LNCaP clone FGC (cell line): ENCODE measurements at regions not wholly inside any gene's neighbourhood (a gene's known extent, or its start where the extent isn't known, plus 50 kb on each side); places are given as distances from the start of the nearest gene placed in this dataset.
"Not testable (repeated sequence)": the region's sequence is repeated elsewhere in the genome, so short reads cannot be mapped to it uniquely, and the experiment has no call there.

Experiments
- DNase-seq: peaks from one replicate; pipeline ENCODE4 v3.0.0-alpha.2; 2011; ENCODE audit warnings: low read depth
- H3K4me3 ChIP-seq: 2 replicates; pipeline ENCODE4 v1.5.1; 2011; ENCODE audit warnings: mild to moderate bottlenecking, low read depth, low read length, control low read depth
- TF ChIP-seq, protein P1 (sequence below): IDR thresholded peaks from 2 replicates; pipeline ENCODE4 v1.5.1; 2012; ENCODE audit warnings: mild to moderate bottlenecking; ENCODE audit not compliant: control insufficient read depth, insufficient read depth; ENCODE audit errors: extremely low read depth

DNA sequence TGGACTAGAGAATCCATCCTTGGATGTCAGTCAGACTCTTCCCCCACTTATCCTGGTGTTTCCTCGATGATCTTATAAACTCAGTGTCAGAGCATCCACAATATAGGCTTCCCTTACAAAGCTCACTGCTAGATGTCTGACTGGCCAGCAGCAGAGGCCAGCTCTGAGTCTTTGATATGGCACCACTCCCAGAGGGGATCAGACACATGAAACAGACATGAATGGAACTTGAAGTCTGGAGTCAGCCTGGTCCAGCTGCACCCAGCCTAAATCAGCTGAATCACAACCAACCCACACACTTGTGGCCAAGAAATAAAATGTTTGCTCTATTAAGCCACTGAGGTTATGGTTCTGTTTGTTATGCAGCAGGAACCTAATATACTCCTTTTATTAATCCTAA lies 129.6 kb upstream of the MED14 start:
- H3K4me3 ChIP-seq: no peak overlapping the region
- TF ChIP-seq, protein P1, sequence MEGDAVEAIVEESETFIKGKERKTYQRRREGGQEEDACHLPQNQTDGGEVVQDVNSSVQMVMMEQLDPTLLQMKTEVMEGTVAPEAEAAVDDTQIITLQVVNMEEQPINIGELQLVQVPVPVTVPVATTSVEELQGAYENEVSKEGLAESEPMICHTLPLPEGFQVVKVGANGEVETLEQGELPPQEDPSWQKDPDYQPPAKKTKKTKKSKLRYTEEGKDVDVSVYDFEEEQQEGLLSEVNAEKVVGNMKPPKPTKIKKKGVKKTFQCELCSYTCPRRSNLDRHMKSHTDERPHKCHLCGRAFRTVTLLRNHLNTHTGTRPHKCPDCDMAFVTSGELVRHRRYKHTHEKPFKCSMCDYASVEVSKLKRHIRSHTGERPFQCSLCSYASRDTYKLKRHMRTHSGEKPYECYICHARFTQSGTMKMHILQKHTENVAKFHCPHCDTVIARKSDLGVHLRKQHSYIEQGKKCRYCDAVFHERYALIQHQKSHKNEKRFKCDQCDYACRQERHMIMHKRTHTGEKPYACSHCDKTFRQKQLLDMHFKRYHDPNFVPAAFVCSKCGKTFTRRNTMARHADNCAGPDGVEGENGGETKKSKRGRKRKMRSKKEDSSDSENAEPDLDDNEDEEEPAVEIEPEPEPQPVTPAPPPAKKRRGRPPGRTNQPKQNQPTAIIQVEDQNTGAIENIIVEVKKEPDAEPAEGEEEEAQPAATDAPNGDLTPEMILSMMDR: no peak
- no peak for DNase-seq

DNA sequence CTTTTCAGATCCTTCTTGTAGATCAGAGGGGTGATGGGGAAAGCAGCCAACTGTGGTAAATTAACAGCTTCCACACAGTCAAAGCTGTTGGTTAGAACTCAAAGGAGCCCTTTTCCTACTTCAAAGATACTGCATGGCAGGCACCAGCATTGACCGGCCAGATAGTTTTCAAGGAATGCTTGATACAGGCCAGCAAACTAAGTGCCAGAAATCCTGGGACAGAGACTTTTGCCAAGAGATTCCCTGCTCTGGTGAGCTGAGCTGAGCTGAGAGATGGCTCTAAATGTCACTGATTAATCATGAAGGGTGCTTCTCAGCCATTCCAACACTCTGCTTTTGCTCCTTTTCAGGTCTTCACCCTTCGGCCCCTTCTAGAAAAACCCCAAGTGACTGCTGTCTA lies 131.6 kb upstream of the MED14 start:
- no peak for DNase-seq
- TF ChIP-seq, protein P1: no peak
- no peak overlapping the region for H3K4me3 ChIP-seq

DNA sequence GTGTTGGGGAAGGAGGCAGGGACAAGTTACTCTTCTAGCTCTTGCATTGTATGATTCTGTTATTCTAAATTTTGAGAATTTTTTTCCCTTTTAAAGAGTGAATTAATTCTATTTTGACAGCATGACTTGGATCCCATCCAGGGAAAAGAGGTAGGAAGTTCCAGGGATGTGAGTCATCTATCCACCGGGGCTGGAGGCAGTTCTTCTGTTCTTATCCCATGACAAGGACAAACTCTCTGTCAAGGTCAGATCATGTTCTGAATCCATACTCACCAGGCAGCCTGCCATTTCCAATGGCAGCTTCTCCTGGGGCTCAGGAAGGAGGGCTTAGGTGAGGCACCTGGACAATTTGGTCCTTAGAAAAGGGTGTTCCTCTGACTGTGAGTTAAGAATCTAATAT lies 132.0 kb upstream of the MED14 start:
- no peak for DNase-seq
- no peak overlapping the region for H3K4me3 ChIP-seq
- TF ChIP-seq, protein P1: no peak

DNA sequence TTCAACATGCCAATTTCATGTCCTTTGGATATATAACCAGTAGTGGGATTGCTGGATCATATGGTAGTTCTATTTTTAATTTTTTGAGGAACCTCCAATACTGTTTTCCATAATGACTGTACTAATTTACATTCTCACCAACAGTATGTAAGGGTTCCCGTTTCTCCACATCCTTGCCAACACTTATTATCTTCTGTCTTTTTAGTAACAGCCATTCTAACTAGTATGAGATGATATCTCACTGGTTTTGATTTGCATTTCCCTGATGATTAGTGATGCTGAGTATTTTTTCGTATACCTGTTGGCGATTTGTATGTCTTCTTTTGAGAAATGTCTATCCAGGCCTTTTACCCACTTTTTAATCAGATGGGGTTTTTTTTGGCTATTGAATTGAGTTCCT lies 133.5 kb upstream of the MED14 start:
- DNase-seq: no peak
- H3K4me3 ChIP-seq: no peak overlapping the region
- TF ChIP-seq, protein P1: no peak

DNA sequence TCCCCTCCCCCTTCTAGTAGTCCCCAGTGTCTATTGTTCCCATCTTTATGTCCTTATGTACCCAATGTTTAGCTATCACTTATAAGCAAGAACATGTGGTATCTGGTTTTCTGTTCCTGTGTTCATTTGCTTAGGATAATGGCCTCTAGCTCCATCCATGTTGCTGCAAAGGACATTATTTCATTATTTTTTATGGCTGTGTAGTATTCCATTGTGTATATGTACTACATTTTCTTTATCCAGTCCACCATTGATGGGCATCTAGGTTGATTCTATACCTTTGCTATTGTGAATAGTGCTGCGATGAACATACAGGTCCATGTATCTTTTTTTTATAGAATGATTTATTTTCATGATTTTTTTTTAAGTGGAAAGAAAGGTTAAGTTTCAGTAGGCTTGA lies 135.6 kb upstream of the MED14 start:
- not testable (repeated sequence) for H3K4me3 ChIP-seq, DNase-seq

DNA sequence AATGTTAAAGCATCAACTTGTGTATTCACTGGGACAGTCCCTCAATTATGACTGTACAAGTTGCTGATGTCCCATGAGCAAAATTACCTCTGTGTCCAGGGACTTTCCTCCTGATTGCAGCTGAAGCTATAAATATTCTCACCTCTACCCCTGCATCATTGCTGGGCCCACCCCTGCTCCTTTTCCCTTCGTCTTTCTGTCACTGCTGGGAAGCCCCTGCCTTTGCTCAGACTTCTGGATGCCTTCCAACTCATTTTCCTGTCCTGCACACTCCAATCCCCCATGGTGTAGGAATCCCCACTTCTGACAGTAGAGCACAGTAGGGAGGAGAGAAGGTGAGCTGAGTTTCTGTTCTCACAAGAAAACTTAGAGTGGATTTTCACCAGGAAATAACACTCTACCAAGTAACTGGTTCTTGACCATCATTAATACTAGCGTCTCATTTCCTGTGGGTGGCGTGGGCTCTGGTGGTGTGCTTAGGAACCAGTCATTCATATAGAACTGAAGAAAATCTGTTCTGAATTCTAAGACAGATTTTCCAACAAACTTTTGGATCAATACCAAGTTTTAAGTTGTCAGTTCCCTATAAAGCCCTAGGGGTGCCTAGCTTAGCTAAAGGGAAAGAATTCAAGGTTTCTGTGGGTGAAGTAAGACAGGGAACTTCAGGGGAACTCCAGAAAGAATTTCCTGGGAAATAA lies 136.2 kb upstream of the MED14 start:
- TF ChIP-seq, protein P1: no peak
- no peak for DNase-seq
- no peak overlapping the region for H3K4me3 ChIP-seq

DNA sequence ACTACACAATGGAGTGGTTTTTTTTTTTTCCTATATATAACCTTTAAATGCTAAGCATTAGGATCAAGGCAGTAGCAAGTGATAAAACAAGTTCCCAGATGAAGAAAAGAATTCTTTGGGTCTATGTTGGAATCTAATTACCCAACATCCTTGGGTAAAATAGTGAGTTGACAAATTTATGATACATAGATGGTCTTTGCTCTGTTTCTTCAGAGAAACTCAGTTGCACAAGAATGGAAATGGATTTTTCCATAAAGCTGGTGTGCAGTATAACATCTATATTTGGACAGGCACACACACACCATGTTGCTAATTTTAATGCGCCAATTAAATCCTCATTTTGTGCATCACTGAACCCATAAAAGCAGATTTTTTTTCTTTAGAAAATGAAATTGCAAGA lies 137.0 kb upstream of the MED14 start:
- DNase-seq: no peak
- TF ChIP-seq, protein P1: no peak

More for the DNA sequence above, 137.0 kb upstream of the MED14 start:
- H3K4me3 ChIP-seq: no peak overlapping the region
